ENCODE measurements at regions not wholly inside any gene's neighbourhood (a gene's known extent, or its start where the extent isn't known, plus 50 kb on each side); places are given as distances from the start of the nearest gene placed in this dataset.

- no peak for TF ChIP-seq CTCF (IDR thresholded peaks at IDR 0.05)
- no peak for TF ChIP-seq ZFX (IDR thresholded peaks at IDR 0.05; ENCODE audit: borderline replicate concordance)
Observed at GRCh38 chr4:115670930-115671329, 557.5 kb upstream of the NDST4 start.

Data from 22Rv1 (cell line).